ENCODE measurements at regions not wholly inside any gene's neighbourhood (a gene's known extent, or its start where the extent isn't known, plus 50 kb on each side); places are given as distances from the start of the nearest gene placed in this dataset.

DNA sequence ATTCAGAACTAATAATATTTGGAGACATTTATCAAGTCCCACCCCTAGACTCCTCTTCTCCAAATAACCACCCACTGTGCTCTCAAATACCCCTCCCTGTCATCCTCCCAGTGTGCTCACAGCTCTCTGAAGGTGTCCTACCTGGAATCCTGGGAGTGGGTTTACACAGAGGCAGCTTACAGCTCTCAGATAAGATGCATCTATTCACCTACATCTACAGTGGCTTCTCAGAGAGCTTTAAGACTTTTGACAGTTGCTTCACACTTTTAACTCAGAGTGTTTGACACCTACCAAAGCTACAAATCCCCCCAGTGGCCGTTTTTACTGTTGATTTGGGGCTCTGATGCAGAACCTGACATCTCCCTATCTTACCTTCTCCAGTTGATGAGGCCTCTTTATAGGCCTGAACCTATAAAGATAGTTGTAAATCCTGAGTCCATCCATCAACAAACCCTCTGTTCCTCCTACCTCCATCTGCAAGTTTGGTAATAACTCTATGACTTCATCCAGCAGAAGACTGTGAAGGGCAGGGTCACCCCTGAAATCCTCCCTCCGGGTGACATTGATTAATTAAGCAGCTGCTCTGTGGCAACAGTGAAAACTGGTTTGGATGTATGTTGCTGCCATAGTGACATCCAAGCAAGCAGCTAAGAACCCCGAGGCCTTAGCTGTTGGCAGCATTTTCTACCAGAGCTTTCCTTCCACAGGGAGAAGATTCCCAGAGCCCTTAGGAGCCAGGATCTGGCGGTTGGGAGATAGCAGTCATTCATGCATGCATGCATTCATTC, 226.1 kb upstream of the RREB1 start:
- Mint-ChIP-seq H3K36me3 (ENCODE audit: low read depth) (no peaks in the 10 kb centered on the region), H3K27ac (peak overlapping the region; percentile 16)
- no peaks in the 10 kb centered on the region for H3K36me3 ChIP-seq (ENCODE audit: control insufficient read depth, insufficient read depth, low read length)

DNA sequence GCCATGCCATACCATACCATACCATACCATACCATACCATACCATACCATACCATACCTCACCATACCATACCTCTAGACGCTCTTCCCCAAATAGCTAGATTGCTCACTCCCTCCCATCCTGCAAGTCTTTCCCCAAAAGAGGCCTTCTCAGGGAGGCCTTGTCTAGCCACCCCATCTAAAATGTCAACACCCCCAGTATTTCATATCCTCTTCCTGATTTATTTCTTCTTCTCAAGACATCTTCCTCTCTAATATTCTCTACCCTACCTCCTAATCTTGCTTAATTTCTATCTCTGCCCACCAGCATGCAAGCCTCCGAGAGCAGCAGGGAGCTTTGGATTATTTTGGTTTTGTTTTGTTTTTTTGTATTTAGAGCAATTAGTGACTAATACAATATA, 225.2 kb upstream of the RREB1 start:
- H3K9me3 Mint-ChIP-seq, result no peaks in the 10 kb centered on the region
- no peak overlapping the region for H3K27ac Mint-ChIP-seq
- WGBS, 2 experiments (ENCODE audit: insufficient coverage in 1 of 2, insufficient read length in 1 of 2), result 96 to 100% methylated on average over 1 of the region's 2 CpGs
- TF ChIP-seq, protein P1, sequence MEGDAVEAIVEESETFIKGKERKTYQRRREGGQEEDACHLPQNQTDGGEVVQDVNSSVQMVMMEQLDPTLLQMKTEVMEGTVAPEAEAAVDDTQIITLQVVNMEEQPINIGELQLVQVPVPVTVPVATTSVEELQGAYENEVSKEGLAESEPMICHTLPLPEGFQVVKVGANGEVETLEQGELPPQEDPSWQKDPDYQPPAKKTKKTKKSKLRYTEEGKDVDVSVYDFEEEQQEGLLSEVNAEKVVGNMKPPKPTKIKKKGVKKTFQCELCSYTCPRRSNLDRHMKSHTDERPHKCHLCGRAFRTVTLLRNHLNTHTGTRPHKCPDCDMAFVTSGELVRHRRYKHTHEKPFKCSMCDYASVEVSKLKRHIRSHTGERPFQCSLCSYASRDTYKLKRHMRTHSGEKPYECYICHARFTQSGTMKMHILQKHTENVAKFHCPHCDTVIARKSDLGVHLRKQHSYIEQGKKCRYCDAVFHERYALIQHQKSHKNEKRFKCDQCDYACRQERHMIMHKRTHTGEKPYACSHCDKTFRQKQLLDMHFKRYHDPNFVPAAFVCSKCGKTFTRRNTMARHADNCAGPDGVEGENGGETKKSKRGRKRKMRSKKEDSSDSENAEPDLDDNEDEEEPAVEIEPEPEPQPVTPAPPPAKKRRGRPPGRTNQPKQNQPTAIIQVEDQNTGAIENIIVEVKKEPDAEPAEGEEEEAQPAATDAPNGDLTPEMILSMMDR (conservative IDR thresholded peaks at IDR 0.05), result no peak
- no peaks in the 10 kb centered on the region for H3K9me3 ChIP-seq (ENCODE audit: control insufficient read depth, low read length)
- no peak overlapping the region for H3K27ac ChIP-seq (ENCODE audit: low read depth, low read length)
- no peak overlapping the region for H3K9ac ChIP-seq (ENCODE audit: extremely low read depth, low read length, poor library complexity, severe bottlenecking)
- peaks cover 93% of the 10 kb centered on the region for H3K27me3 Mint-ChIP-seq (ENCODE audit: insufficient read depth)
- peaks cover 11% of the 10 kb centered on the region for H3K4me1 Mint-ChIP-seq
- no peak overlapping the region for H3K4me3 Mint-ChIP-seq
- H3K27me3 ChIP-seq (ENCODE audit: control insufficient read depth, insufficient read depth, low read length, poor library complexity, severe bottlenecking), result peaks cover 79% of the 10 kb centered on the region
- no peaks in the 10 kb centered on the region for H3K4me1 ChIP-seq (ENCODE audit: control insufficient read depth, insufficient read depth, low read length)
- H3K36me3 Mint-ChIP-seq (ENCODE audit: low read depth), result no peaks in the 10 kb centered on the region
- no peaks in the 10 kb centered on the region for H3K36me3 ChIP-seq (ENCODE audit: control insufficient read depth, insufficient read depth, low read length)
- no peak overlapping the region for H3K4me3 ChIP-seq (ENCODE audit: low read length)
- no peak for DNase-seq

More for the DNA sequence above, 226.1 kb upstream of the RREB1 start:
- Histone ChIP-seq H3K4me3 (ENCODE audit: low read length) (no peak overlapping the region), H3K27me3 (ENCODE audit: control insufficient read depth, insufficient read depth, low read length, poor library complexity, severe bottlenecking) (peaks cover 77% of the 10 kb centered on the region), H3K9me3 (ENCODE audit: control insufficient read depth, low read length) (no peaks in the 10 kb centered on the region), H3K27ac (ENCODE audit: low read depth, low read length) (no peak overlapping the region), H3K4me1 (ENCODE audit: control insufficient read depth, insufficient read depth, low read length) (no peaks in the 10 kb centered on the region), H3K9ac (ENCODE audit: extremely low read depth, low read length, poor library complexity, severe bottlenecking) (no peak overlapping the region)
- H3K4me1 Mint-ChIP-seq, result peaks cover 11% of the 10 kb centered on the region
- H3K27me3 Mint-ChIP-seq (ENCODE audit: insufficient read depth), result peaks cover 93% of the 10 kb centered on the region
- 70% methylated on average over 3 to 4 of the region's 4 CpGs for WGBS, 2 experiments (ENCODE audit: insufficient coverage in 1 of 2, insufficient read length in 1 of 2)
- DNase-seq, result peak; percentile 73
- TF ChIP-seq, protein P1 (conservative IDR thresholded peaks at IDR 0.05), result peak; percentile 58
- no peaks in the 10 kb centered on the region for H3K9me3 Mint-ChIP-seq
- no peak overlapping the region for H3K4me3 Mint-ChIP-seq

DNA sequence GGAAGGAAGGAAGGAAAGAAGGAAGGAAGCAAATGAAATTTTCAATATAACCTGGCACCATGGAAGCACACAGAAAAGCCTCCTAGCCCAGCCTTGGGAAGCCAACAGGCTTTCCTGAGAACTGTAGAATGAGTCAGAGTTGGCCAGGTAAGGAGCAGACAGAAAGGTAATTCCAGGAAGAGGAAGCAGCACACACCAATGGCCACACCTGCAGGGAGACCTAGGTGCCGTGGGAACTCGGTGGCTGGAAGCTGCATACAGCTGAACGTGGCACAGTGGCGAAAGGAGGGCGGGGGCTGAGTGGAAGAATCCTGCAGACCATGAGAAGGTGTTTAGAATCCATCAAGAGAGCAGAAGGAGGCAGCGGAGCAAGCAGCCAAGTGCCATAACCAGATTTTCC, 224.8 kb upstream of the RREB1 start:
- TF ChIP-seq, protein P1 (conservative IDR thresholded peaks at IDR 0.05), result no peak
- Histone ChIP-seq H3K9ac (ENCODE audit: extremely low read depth, low read length, poor library complexity, severe bottlenecking) (no peak overlapping the region), H3K27ac (ENCODE audit: low read depth, low read length) (no peak overlapping the region), H3K36me3 (ENCODE audit: control insufficient read depth, insufficient read depth, low read length) (no peaks in the 10 kb centered on the region), H3K27me3 (ENCODE audit: control insufficient read depth, insufficient read depth, low read length, poor library complexity, severe bottlenecking) (peaks cover 82% of the 10 kb centered on the region), H3K4me1 (ENCODE audit: control insufficient read depth, insufficient read depth, low read length) (no peaks in the 10 kb centered on the region), H3K4me3 (ENCODE audit: low read length) (no peak overlapping the region), H3K9me3 (ENCODE audit: control insufficient read depth, low read length) (no peaks in the 10 kb centered on the region)
- Mint-ChIP-seq H3K4me1 (peaks cover 11% of the 10 kb centered on the region), H3K27me3 (ENCODE audit: insufficient read depth) (peaks cover 93% of the 10 kb centered on the region), H3K9me3 (no peaks in the 10 kb centered on the region), H3K4me3 (no peak overlapping the region), H3K36me3 (ENCODE audit: low read depth) (no peaks in the 10 kb centered on the region), H3K27ac (no peak overlapping the region)
- WGBS, 2 experiments (ENCODE audit: insufficient coverage in 1 of 2, insufficient read length in 1 of 2), result 94 to 95% methylated on average over 6 of the region's 6 CpGs
- DNase-seq, result no peak
